Mesenchymal stem cell (in vitro differentiated cells and primary cell): ENCODE measurements at regions not wholly inside any gene's neighbourhood (a gene's known extent, or its start where the extent isn't known, plus 50 kb on each side); places are given as distances from the start of the nearest gene placed in this dataset.

ENCODE experiments used
- DNase-seq: peaks from one replicate; pipeline ENCODE4 v3.0.0-alpha.2; 2013
- H2AFZ ChIP-seq: one replicate; pipeline ENCODE4 v1.6.1; 2013; ENCODE audit warnings: low read depth, mild to moderate bottlenecking, control low read depth, inconsistent platforms, low read length, moderate library complexity
- H2AK5ac ChIP-seq: 2 replicates; pipeline ENCODE4 v1.6.1; 2013; ENCODE audit warnings: low read length, moderate library complexity, mild to moderate bottlenecking, inconsistent platforms; ENCODE audit not compliant: severe bottlenecking
- H2BK120ac ChIP-seq: one replicate; pipeline ENCODE4 v1.6.1; 2013; ENCODE audit warnings: low read depth, mild to moderate bottlenecking, inconsistent platforms, low read length, moderate library complexity
- H2BK12ac ChIP-seq, 2 experiments: one replicate each; pipeline ENCODE4 v1.6.1; 2013; ENCODE audit warnings: inconsistent platforms in 2 of 2, low read length in 2 of 2, mild to moderate bottlenecking in 2 of 2, moderate library complexity in 2 of 2, control low read depth in 1 of 2
- H2BK15ac ChIP-seq: one replicate; pipeline ENCODE4 v1.6.1; 2013; ENCODE audit warnings: mild to moderate bottlenecking, low read depth, inconsistent platforms; ENCODE audit not compliant: poor library complexity, severe bottlenecking
- H2BK5ac ChIP-seq: 2 replicates; pipeline ENCODE4 v1.6.1; 2013; ENCODE audit warnings: low read depth, mild to moderate bottlenecking, low read length, control low read depth, inconsistent platforms; ENCODE audit not compliant: poor library complexity, severe bottlenecking
- H3K14ac ChIP-seq, 2 experiments: one replicate each; pipeline ENCODE4 v1.6.1; 2013; ENCODE audit warnings: inconsistent platforms in 2 of 2, low read length in 2 of 2, control low read depth in 1 of 2, mild to moderate bottlenecking in 1 of 2, moderate library complexity in 1 of 2
- H3K18ac ChIP-seq, 2 experiments: one replicate each; pipeline ENCODE4 v1.6.1; 2013; ENCODE audit warnings: inconsistent platforms in 2 of 2, low read length in 2 of 2, control low read depth in 1 of 2, low read depth in 1 of 2, mild to moderate bottlenecking in 1 of 2
- H3K23ac ChIP-seq, 2 experiments: one replicate each; pipeline ENCODE4 v1.6.1; 2013; ENCODE audit warnings: inconsistent platforms in 2 of 2, low read length in 2 of 2, mild to moderate bottlenecking in 2 of 2, moderate library complexity in 2 of 2, control low read depth in 1 of 2
- H3K27ac ChIP-seq: 2 replicates; pipeline ENCODE4 v1.5.1; 2013; ENCODE audit warnings: mild to moderate bottlenecking, moderate library complexity, low read length, control low read depth, inconsistent platforms; ENCODE audit not compliant: poor library complexity, severe bottlenecking
- H3K27me3 ChIP-seq, 2 experiments: 2 replicates each; pipeline versions ENCODE4 v1.6.1 to v1.7.0; 2013; ENCODE audit warnings: low read length in 2 of 2, mild to moderate bottlenecking in 2 of 2, moderate library complexity in 2 of 2, control low read depth in 1 of 2, inconsistent platforms in 1 of 2; ENCODE audit not compliant: control insufficient read depth in 1 of 2, insufficient read depth in 1 of 2
- H3K36me3 ChIP-seq, 2 experiments: 2 replicates each; pipeline versions ENCODE4 v1.6.1 to v1.7.0; 2013; ENCODE audit warnings: low read length in 2 of 2, control low read depth in 1 of 2, inconsistent platforms in 1 of 2, low read depth in 1 of 2, mild to moderate bottlenecking in 1 of 2; ENCODE audit not compliant: insufficient read depth in 2 of 2, control insufficient read depth in 1 of 2
- H3K4ac ChIP-seq, 2 experiments: one replicate each; pipeline ENCODE4 v1.6.1; 2013; ENCODE audit warnings: inconsistent platforms in 2 of 2, low read length in 2 of 2, mild to moderate bottlenecking in 2 of 2, moderate library complexity in 2 of 2, control low read depth in 1 of 2, low read depth in 1 of 2
- H3K4me1 ChIP-seq: 2 replicates; pipeline ENCODE4 v1.6.1; 2013; ENCODE audit warnings: low read depth, low read length, control low read depth; ENCODE audit not compliant: control insufficient read depth, insufficient read depth
- H3K4me2 ChIP-seq: 2 replicates; pipeline ENCODE4 v1.6.1; 2013; ENCODE audit warnings: low read length, mild to moderate bottlenecking, inconsistent platforms; ENCODE audit not compliant: poor library complexity, severe bottlenecking
- H3K4me3 ChIP-seq, 2 experiments: 2 replicates each; pipeline versions ENCODE4 v1.5.1 to v1.7.0; 2013; ENCODE audit warnings: low read length in 2 of 2, mild to moderate bottlenecking in 2 of 2, control low read depth in 1 of 2, low read depth in 1 of 2; ENCODE audit not compliant: insufficient read depth in 1 of 2
- H3K79me1 ChIP-seq: replicated peaks from 2 replicates; pipeline ENCODE4 v1.6.1; 2013; ENCODE audit warnings: mild to moderate bottlenecking, control low read depth, low read length, inconsistent platforms; ENCODE audit not compliant: poor library complexity, severe bottlenecking
- H3K9ac ChIP-seq: 2 replicates; pipeline ENCODE4 v1.7.0; 2013; ENCODE audit warnings: mild to moderate bottlenecking, low read length, moderate library complexity
- H3K9me3 ChIP-seq: 2 replicates; pipeline ENCODE4 v1.7.0; 2013; ENCODE audit warnings: mild to moderate bottlenecking, low read length; ENCODE audit not compliant: control insufficient read depth
- H4K8ac ChIP-seq: one replicate; pipeline ENCODE4 v1.6.1; 2013; ENCODE audit warnings: inconsistent platforms, mild to moderate bottlenecking, low read length, moderate library complexity
- H4K91ac ChIP-seq: one replicate; pipeline ENCODE4 v1.6.1; 2013; ENCODE audit warnings: mild to moderate bottlenecking, low read length, inconsistent platforms
- WGBS: methylation state at CpG from one replicate; pipeline ENCODE4 v1.1.7; 2013; ENCODE audit warnings: mixed read lengths; 5-methylcytosine and 5-hydroxymethylcytosine counted together

GRCh38 chr16:72444696-72445095, 272.7 kb upstream of the PMFBP1 start:
- Histone ChIP-seq H3K79me1 (no peaks in the 10 kb centered on the region), H3K18ac (no peak overlapping the region), H2BK5ac (no peak overlapping the region), H2AK5ac (no peak overlapping the region), H3K9me3 (peaks cover 24% of the 10 kb centered on the region), H2BK12ac (no peak overlapping the region), H3K27me3 (no peaks in the 10 kb centered on the region), H3K36me3 (no peaks in the 10 kb centered on the region), H3K4me3 (no peak overlapping the region), H3K23ac (no peak overlapping the region), H2AFZ (no peak overlapping the region), H3K14ac (no peak overlapping the region), H2BK15ac (no peak overlapping the region), H3K4me1 (no peaks in the 10 kb centered on the region), H4K91ac (no peak overlapping the region), H2BK120ac (no peak overlapping the region), H3K9ac (no peak overlapping the region), H3K27ac (no peak overlapping the region), H3K4me2 (no peak overlapping the region), H4K8ac (no peak overlapping the region), H3K4ac (no peak overlapping the region)
- WGBS = 88% methylated on average over 1 of the region's 1 CpG
- DNase-seq = no peak

- Histone ChIP-seq H3K27ac (no peak overlapping the region), H2BK15ac (no peak overlapping the region)
- WGBS = no CpG with 5 or more reads among the region's 1 CpG
Measured at GRCh38 chr16:72443809-72444208, 271.9 kb upstream of the PMFBP1 start.

GRCh38 chr16:72442385-72443158, 270.6 kb upstream of the PMFBP1 start:
- no peak overlapping the region for H2BK5ac ChIP-seq
- no peaks in the 10 kb centered on the region for H3K27me3 ChIP-seq
- no peak overlapping the region for H3K4me3 ChIP-seq
- no peak overlapping the region for H2BK15ac ChIP-seq
- no peak overlapping the region for H2BK120ac ChIP-seq
- H3K4ac ChIP-seq = no peak overlapping the region
- no peak overlapping the region for H4K91ac ChIP-seq
- WGBS = 87% methylated on average over 3 of the region's 5 CpGs
- no peak for DNase-seq
- H3K18ac ChIP-seq = no peak overlapping the region
- no peaks in the 10 kb centered on the region for H3K36me3 ChIP-seq
- no peaks in the 10 kb centered on the region for H3K79me1 ChIP-seq
- H2AK5ac ChIP-seq = no peak overlapping the region
- H3K23ac ChIP-seq = no peak overlapping the region
- H2BK12ac ChIP-seq = no peak overlapping the region
- peaks cover 30% of the 10 kb centered on the region for H3K9me3 ChIP-seq
- H2AFZ ChIP-seq = no peak overlapping the region
- no peak overlapping the region for H3K9ac ChIP-seq
- no peak overlapping the region for H3K27ac ChIP-seq
- H4K8ac ChIP-seq = no peak overlapping the region
- H3K4me2 ChIP-seq = no peak overlapping the region
- H3K4me1 ChIP-seq = no peaks in the 10 kb centered on the region
- H3K14ac ChIP-seq = no peak overlapping the region

More at GRCh38 chr16:72443809-72444208, 271.9 kb upstream of the PMFBP1 start:
- Histone ChIP-seq H3K4me1 (no peaks in the 10 kb centered on the region), H3K36me3 (no peaks in the 10 kb centered on the region), H2AK5ac (no peak overlapping the region), H2BK120ac (no peak overlapping the region), H4K8ac (no peak overlapping the region), H3K18ac (no peak overlapping the region), H2BK5ac (no peak overlapping the region), H4K91ac (no peak overlapping the region), H3K9me3 (peaks cover 26% of the 10 kb centered on the region), H3K4ac (no peak overlapping the region), H3K79me1 (no peaks in the 10 kb centered on the region), H3K14ac (no peak overlapping the region), H3K9ac (no peak overlapping the region), H3K23ac (no peak overlapping the region), H3K27me3 (no peaks in the 10 kb centered on the region), H2AFZ (no peak overlapping the region), H3K4me2 (no peak overlapping the region), H3K4me3 (no peak overlapping the region), H2BK12ac (no peak overlapping the region)
- no peak for DNase-seq

- no peak overlapping the region for H3K9ac ChIP-seq
- no peaks in the 10 kb centered on the region for H3K36me3 ChIP-seq
- H2BK120ac ChIP-seq = no peak overlapping the region
- no peaks in the 10 kb centered on the region for H3K27me3 ChIP-seq
- no peak overlapping the region for H3K23ac ChIP-seq
- no peak overlapping the region for H4K8ac ChIP-seq
- no peaks in the 10 kb centered on the region for H3K79me1 ChIP-seq
- H2BK15ac ChIP-seq = no peak overlapping the region
- peaks cover 57% of the 10 kb centered on the region for H3K9me3 ChIP-seq
- H2AFZ ChIP-seq = no peak overlapping the region
- no peak overlapping the region for H2AK5ac ChIP-seq
- H3K18ac ChIP-seq = no peak overlapping the region
- no peak overlapping the region for H3K27ac ChIP-seq
- no peak overlapping the region for H2BK12ac ChIP-seq
- no peak for DNase-seq
- H3K14ac ChIP-seq = no peak overlapping the region
- no peak overlapping the region for H3K4ac ChIP-seq
- H4K91ac ChIP-seq = no peak overlapping the region
- H3K4me2 ChIP-seq = no peak overlapping the region
- H3K4me3 ChIP-seq = no peak overlapping the region
- H3K4me1 ChIP-seq = no peaks in the 10 kb centered on the region
- H2BK5ac ChIP-seq = no peak overlapping the region
Measured at GRCh38 chr16:72437891-72438290, 265.9 kb upstream of the PMFBP1 start.
